Body of pancreas (tissue), 4 donors: ENCODE measurements at regions not wholly inside any gene's neighbourhood (a gene's known extent, or its start where the extent isn't known, plus 50 kb on each side); places are given as distances from the start of the nearest gene placed in this dataset.

ENCODE experiments used
- ATAC-seq: fragments of 150-250 bp; one replicate; pipeline ENCODE4 v1.9.1; 2016
- DNase-seq, 4 donors: peaks; one replicate each; pipeline ENCODE4 v3.0.0-alpha.2; 2019
- H3K27ac ChIP-seq, 4 donors: fragments of 200-600 bp; sonication (generic); 1 replicate in 3 of 4; 2 replicates in 1 of 4; pipeline versions ENCODE4 v1.5.1 to v1.6.1; 2016 to 2019; ENCODE audit warnings: mild to moderate bottlenecking in 1 of 4, mixed read lengths in 1 of 4, moderate library complexity in 1 of 4
- H3K27me3 ChIP-seq, 2 donors: fragments of 200-600 bp; sonication (generic); one replicate each; pipeline ENCODE4 v1.6.0; 2016; ENCODE audit warnings: mild to moderate bottlenecking in 1 of 2
- H3K36me3 ChIP-seq, 2 donors: fragments of 200-600 bp; sonication (generic); replicated peaks in 1 of 2; 2 replicates each; pipeline ENCODE4 v1.5.1; 2016; ENCODE audit warnings: low read depth in 2 of 2; ENCODE audit not compliant: insufficient read depth in 1 of 2
- H3K4me1 ChIP-seq: fragments of 200-600 bp; sonication (generic); one replicate; pipeline ENCODE4 v1.6.0; 2016
- H3K4me3 ChIP-seq, 2 donors: fragments of 200-600 bp; sonication (generic); 1 replicate in 1 of 2; 2 replicates in 1 of 2; pipeline ENCODE4 v1.5.1; 2016 to 2019
- H3K9me3 ChIP-seq, 3 donors: fragments of 200-600 bp; sonication (generic); 1 replicate in 2 of 3; 2 replicates in 1 of 3; pipeline ENCODE4 v1.5.1; 2016
- POLR2A ChIP-seq, 3 donors: fragments of 450-650 bp; IDR thresholded peaks; one replicate each; pipeline ENCODE4 v1.6.1; 2016; ENCODE audit warnings: antibody characterized with exemption in 3 of 3, mild to moderate bottlenecking in 2 of 3
- WGBS, 2 donors: methylation state at CpG; one replicate each; pipeline ENCODE4 v1.1.5; 2017; 5-methylcytosine and 5-hydroxymethylcytosine counted together
- intact Hi-C: fragments of 100-400 bp; cut with DNase I; formaldehyde crosslinking; loops from one replicate; pipeline ENCODE4 v1.15.1; 2023
- TF ChIP-seq, protein P1 (sequence below), 7 experiments: fragments of 450-650 bp in 4 of 7; fragments of 200-600 bp in 3 of 7; sonication (generic) in 3 of 7; IDR thresholded peaks; one replicate each; pipeline ENCODE4 v1.5.1; 2016 to 2019; ENCODE audit warnings: antibody characterized with exemption in 7 of 7

DNA sequence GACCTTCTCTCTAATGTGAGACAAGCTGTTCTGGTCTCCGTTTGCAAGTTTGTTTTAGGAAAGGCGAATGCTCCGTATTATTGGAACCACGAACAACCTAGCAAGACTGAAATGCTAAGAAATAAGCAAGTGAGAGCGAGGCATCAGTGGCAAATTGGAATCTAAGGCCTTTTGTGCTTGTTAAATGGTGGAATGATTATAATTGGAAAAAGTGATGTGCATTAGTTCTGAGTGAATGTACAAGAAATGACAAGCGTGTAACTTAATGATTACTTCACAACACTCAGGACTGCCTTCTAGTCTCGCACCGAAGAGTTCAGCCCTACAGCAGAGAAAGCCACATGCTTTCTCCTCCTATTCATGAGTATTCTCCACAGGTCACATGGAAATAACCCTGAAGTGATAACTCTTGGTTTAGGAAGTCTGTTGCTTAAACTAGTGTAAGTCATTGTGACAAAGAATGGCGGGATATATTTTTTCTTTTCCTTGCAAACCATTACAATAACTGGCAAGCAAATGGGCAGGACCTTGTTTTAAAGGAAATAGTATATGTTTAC lies 392.2 kb upstream of the FIGN start:
- intact Hi-C loops = no loop called here
- no peaks in the 10 kb centered on the region for H3K27me3 ChIP-seq
- 76 to 83% methylated on average over 9 of the region's 9 CpGs for WGBS, 2 donors
- no peak for TF ChIP-seq POLR2A (IDR thresholded peaks at IDR 0.05)
- TF ChIP-seq, protein P1, sequence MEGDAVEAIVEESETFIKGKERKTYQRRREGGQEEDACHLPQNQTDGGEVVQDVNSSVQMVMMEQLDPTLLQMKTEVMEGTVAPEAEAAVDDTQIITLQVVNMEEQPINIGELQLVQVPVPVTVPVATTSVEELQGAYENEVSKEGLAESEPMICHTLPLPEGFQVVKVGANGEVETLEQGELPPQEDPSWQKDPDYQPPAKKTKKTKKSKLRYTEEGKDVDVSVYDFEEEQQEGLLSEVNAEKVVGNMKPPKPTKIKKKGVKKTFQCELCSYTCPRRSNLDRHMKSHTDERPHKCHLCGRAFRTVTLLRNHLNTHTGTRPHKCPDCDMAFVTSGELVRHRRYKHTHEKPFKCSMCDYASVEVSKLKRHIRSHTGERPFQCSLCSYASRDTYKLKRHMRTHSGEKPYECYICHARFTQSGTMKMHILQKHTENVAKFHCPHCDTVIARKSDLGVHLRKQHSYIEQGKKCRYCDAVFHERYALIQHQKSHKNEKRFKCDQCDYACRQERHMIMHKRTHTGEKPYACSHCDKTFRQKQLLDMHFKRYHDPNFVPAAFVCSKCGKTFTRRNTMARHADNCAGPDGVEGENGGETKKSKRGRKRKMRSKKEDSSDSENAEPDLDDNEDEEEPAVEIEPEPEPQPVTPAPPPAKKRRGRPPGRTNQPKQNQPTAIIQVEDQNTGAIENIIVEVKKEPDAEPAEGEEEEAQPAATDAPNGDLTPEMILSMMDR (IDR thresholded peaks at IDR 0.05) = no peak
- no peaks in the 10 kb centered on the region for H3K36me3 ChIP-seq
- no peaks in the 10 kb centered on the region for H3K4me1 ChIP-seq
- DNase-seq = no peak
- no peak for ATAC-seq
- no peaks in the 10 kb centered on the region for H3K9me3 ChIP-seq
- H3K27ac ChIP-seq = no peak overlapping the region
- H3K4me3 ChIP-seq = no peak overlapping the region

DNA sequence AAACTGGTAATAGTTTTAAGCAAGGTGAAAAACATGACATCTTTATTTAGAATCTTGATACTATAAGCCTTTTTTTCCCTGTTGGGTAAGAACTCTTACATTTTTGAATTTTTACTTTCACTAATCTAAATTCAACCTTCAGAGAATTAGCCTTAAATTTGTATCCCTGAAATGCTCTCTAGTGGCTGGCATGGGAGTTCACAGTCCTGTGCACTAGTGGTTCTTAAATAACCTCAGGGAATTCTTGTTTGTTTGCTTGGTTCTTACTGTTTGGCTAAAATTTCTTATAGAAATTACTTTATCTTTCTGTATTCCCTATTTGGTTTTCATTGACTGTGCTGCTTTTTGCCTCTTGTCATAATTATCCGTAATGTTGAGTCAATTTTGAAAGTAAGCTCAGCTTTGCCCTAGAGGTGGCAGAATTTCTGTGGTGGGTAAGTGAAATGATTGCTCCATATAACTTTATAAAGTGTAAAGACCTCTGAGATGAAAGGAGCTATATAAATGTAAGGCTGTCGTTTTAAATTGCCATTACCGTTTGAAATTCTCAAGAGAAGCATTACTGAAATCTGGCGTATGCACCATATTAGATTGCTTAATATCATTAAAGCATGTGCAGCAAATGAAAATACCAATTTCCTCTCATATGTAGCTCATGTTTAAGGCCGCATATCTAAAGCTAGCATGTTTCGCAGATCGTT lies 391.3 kb upstream of the FIGN start:
- no peak overlapping the region for H3K4me3 ChIP-seq
- TF ChIP-seq, protein P1 (IDR thresholded peaks at IDR 0.05) = peak in 1 of 7 experiments; percentile 7
- no peak for TF ChIP-seq POLR2A (IDR thresholded peaks at IDR 0.05)
- intact Hi-C loops = no loop called here
- H3K27ac ChIP-seq = no peak overlapping the region
- ATAC-seq (no peak), DNase-seq (no peak)
- WGBS, 2 donors = 76 to 79% methylated on average over 7 of the region's 7 CpGs
- H3K4me1 ChIP-seq = no peaks in the 10 kb centered on the region
- H3K9me3 ChIP-seq = no peaks in the 10 kb centered on the region
- no peaks in the 10 kb centered on the region for H3K27me3 ChIP-seq
- no peaks in the 10 kb centered on the region for H3K36me3 ChIP-seq

DNA sequence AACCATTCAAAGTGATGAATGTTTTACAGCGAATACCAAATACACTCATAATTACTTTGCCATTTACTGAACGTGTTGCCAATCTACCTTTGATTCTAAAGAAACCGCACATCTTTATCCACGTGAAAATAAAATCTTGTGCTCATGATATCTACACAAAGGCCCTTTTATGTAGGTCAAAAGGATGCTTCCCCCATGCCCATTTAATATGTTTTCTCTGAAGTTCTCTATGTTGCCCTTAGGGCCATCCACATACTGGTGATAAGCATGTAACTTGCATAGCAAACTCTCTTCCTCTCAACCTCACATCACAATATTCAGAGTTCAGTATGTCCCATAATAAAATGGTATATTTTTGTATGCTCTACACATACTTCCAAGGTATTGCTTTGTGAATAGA lies 380.0 kb upstream of the FIGN start:
- ATAC-seq = no peak
- intact Hi-C loops = no loop called here
- no peak for TF ChIP-seq POLR2A (IDR thresholded peaks at IDR 0.05)
- TF ChIP-seq, protein P1 (IDR thresholded peaks at IDR 0.05) = no peak

DNA sequence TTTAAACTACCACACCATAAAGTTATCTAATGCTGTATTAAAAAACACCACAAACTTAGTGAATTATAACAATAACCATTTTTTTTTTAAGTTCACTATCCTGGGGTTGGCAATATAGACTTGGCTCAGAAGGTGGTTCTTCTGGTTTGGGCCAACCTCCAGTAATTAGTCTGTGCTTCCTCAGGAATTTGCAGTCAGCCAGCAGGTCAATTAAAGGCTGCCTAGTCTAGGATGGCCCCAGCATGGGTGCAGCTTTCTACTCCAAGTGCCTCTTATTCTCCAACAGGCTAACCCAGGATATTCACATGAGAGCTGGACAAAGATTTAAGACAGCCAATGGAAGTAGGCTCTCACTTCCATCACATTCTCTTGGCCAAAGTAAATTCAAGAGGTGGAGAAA lies 379.1 kb upstream of the FIGN start:
- Histone ChIP-seq H3K27ac (no peak overlapping the region), H3K9me3 (no peaks in the 10 kb centered on the region), H3K4me3 (no peak overlapping the region), H3K27me3 (no peaks in the 10 kb centered on the region), H3K36me3 (no peaks in the 10 kb centered on the region), H3K4me1 (peaks cover 6% of the 10 kb centered on the region)
- no peak for TF ChIP-seq POLR2A (IDR thresholded peaks at IDR 0.05)
- TF ChIP-seq, protein P1 (IDR thresholded peaks at IDR 0.05) = no peak
- ATAC-seq (no peak), DNase-seq (no peak)
- intact Hi-C loops = no loop called here

More for the DNA sequence above, 380.0 kb upstream of the FIGN start:
- DNase-seq = no peak
- WGBS, 2 donors = 56 to 68% methylated on average over 4 of the region's 4 CpGs
- Histone ChIP-seq H3K4me1 (peaks cover 6% of the 10 kb centered on the region), H3K4me3 (no peak overlapping the region), H3K36me3 (no peaks in the 10 kb centered on the region), H3K27me3 (no peaks in the 10 kb centered on the region), H3K27ac (no peak overlapping the region), H3K9me3 (no peaks in the 10 kb centered on the region)

DNA sequence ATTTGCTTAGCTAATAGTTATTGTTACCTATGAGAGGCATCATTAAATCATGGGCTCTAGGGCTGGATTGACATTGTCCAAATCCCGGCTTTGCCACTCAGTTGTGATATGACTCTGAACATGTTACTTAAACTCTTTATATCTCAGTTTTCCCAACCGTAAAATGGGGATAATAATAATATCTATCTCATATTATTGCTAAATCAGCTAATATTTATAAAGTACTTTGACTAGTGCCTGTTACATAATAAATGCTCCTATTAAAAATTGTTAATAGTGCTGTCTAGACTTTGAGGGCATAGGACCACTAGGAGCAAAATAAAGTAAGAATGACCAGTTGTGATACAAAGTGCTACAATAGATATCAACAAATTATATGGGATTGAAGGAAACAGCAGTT lies 376.3 kb upstream of the FIGN start:
- intact Hi-C loops = no loop called here
- DNase-seq (no peak), ATAC-seq (no peak)
- Histone ChIP-seq H3K4me3 (no peak overlapping the region), H3K27ac (no peak overlapping the region), H3K4me1 (peaks cover 6% of the 10 kb centered on the region), H3K27me3 (no peaks in the 10 kb centered on the region), H3K9me3 (no peaks in the 10 kb centered on the region), H3K36me3 (no peaks in the 10 kb centered on the region)
- WGBS, 2 donors = 72 to 80% methylated on average over 2 of the region's 2 CpGs
- TF ChIP-seq, protein P1 (IDR thresholded peaks at IDR 0.05) = no peak
- TF ChIP-seq POLR2A (IDR thresholded peaks at IDR 0.05) = no peak
